Tibial artery (tissue), 4 donors: ENCODE measurements at regions not wholly inside any gene's neighbourhood (a gene's known extent, or its start where the extent isn't known, plus 50 kb on each side); places are given as distances from the start of the nearest gene placed in this dataset.

Experiments used
- DNase-seq, 2 donors: peaks; one replicate each; pipeline ENCODE4 v3.0.0-alpha.2; 2019
- H3K27ac ChIP-seq, 2 donors: fragments of 200-600 bp; sonication (generic) in 1 of 2; 1 replicate in 1 of 2; 2 replicates in 1 of 2; pipeline ENCODE4 v1.5.1; 2018 to 2019; ENCODE audit warnings: mild to moderate bottlenecking in 1 of 2
- H3K27me3 ChIP-seq, 2 donors: fragments of 200-600 bp; sonication (generic) in 1 of 2; one replicate each; pipeline versions ENCODE4 v1.5.1 to v1.6.0; 2016 to 2019
- H3K36me3 ChIP-seq, 3 donors: fragments of 200-600 bp; sonication (generic) in 2 of 3; one replicate each; pipeline ENCODE4 v1.5.1; 2016 to 2019; ENCODE audit warnings: mild to moderate bottlenecking in 2 of 3
- H3K4me1 ChIP-seq, 4 donors: fragments of 200-600 bp; sonication (generic) in 2 of 4; 1 replicate in 3 of 4; 2 replicates in 1 of 4; pipeline ENCODE4 v1.5.1; 2016 to 2019
- H3K4me3 ChIP-seq, 2 donors: fragments of 200-600 bp; sonication (generic) in 1 of 2; 1 replicate in 1 of 2; 2 replicates in 1 of 2; pipeline ENCODE4 v1.5.1; 2018 to 2019; ENCODE audit warnings: mild to moderate bottlenecking in 2 of 2
- H3K9me3 ChIP-seq, 3 donors: fragments of 200-600 bp; sonication (generic) in 1 of 3; one replicate each; pipeline ENCODE4 v1.5.1; 2016 to 2019
- CTCF ChIP-seq, 2 experiments: fragments of 200-600 bp in 1 of 2; fragments of 450-650 bp in 1 of 2; IDR thresholded peaks; one replicate each; pipeline ENCODE4 v1.5.1; 2017 to 2019; ENCODE audit warnings: antibody characterized with exemption in 2 of 2, mild to moderate bottlenecking in 1 of 2, moderate library complexity in 1 of 2
- intact Hi-C: fragments of 100-400 bp; cut with DNase I; formaldehyde crosslinking; loops from one replicate; pipeline ENCODE4 v1.15.0; 2023; ENCODE audit warnings: low total_unique reads

GRCh38 chr6:130681028-130681427 is 146.2 kb upstream of the SMLR1 start:
- intact Hi-C loops = no loop called here
- Histone ChIP-seq H3K27ac (peak overlapping the region; percentile 75), H3K4me3 (no peak overlapping the region), H3K9me3 (no peaks in the 10 kb centered on the region), H3K36me3 (no peaks in the 10 kb centered on the region), H3K27me3 (no peaks in the 10 kb centered on the region), H3K4me1 (peaks cover 0 to 39% (median 5%) of the 10 kb centered on the region in 4 donors)
- TF ChIP-seq CTCF (IDR thresholded peaks at IDR 0.05) = no peak
- no peak for DNase-seq

- no peaks in the 10 kb centered on the region for H3K36me3 ChIP-seq
- H3K4me3 ChIP-seq = no peak overlapping the region
- no peaks in the 10 kb centered on the region for H3K27me3 ChIP-seq
- H3K9me3 ChIP-seq = no peaks in the 10 kb centered on the region
- H3K27ac ChIP-seq = peak overlapping the region; percentile 23 to 75
- intact Hi-C loops = no loop called here
- DNase-seq = no peak
- peaks cover 0 to 36% (median 3%) of the 10 kb centered on the region in 4 donors for H3K4me1 ChIP-seq
- no peak for TF ChIP-seq CTCF (IDR thresholded peaks at IDR 0.05)
Measured at GRCh38 chr6:130682066-130682465, 145.1 kb upstream of the SMLR1 start.

GRCh38 chr6:130683761-130684517 is 143.3 kb upstream of the SMLR1 start:
- intact Hi-C loops = no loop called here
- H3K27ac ChIP-seq = no peak overlapping the region
- no peak for TF ChIP-seq CTCF (IDR thresholded peaks at IDR 0.05)
- H3K27me3 ChIP-seq = no peaks in the 10 kb centered on the region
- H3K36me3 ChIP-seq = no peaks in the 10 kb centered on the region
- DNase-seq = no peak
- H3K4me3 ChIP-seq = no peak overlapping the region
- peaks cover 0 to 36% (median 3%) of the 10 kb centered on the region in 4 donors for H3K4me1 ChIP-seq
- no peaks in the 10 kb centered on the region for H3K9me3 ChIP-seq

GRCh38 chr6:130692659-130693058 is 134.5 kb upstream of the SMLR1 start:
- Histone ChIP-seq H3K9me3 (no peaks in the 10 kb centered on the region), H3K27me3 (no peaks in the 10 kb centered on the region), H3K4me1 (peaks cover 0 to under 1% (median 0%) of the 10 kb centered on the region in 4 donors), H3K36me3 (no peaks in the 10 kb centered on the region), H3K4me3 (no peak overlapping the region), H3K27ac (no peak overlapping the region)
- no peak for DNase-seq
- TF ChIP-seq CTCF (IDR thresholded peaks at IDR 0.05) = no peak
- intact Hi-C loops = no loop called here

GRCh38 chr6:130693944-130694343 is 133.3 kb upstream of the SMLR1 start:
- intact Hi-C loops = no loop called here
- H3K36me3 ChIP-seq = no peaks in the 10 kb centered on the region

More at GRCh38 chr6:130693944-130694343, 133.3 kb upstream of the SMLR1 start:
- no peak for TF ChIP-seq CTCF (IDR thresholded peaks at IDR 0.05)
- Histone ChIP-seq H3K4me1 (peaks cover 0 to 6% (median 0%) of the 10 kb centered on the region in 4 donors), H3K4me3 (no peak overlapping the region), H3K9me3 (no peaks in the 10 kb centered on the region), H3K27me3 (no peaks in the 10 kb centered on the region), H3K27ac (no peak overlapping the region)
- DNase-seq = no peak
